DMS153 (cell line): ENCODE measurements at regions not wholly inside any gene's neighbourhood (a gene's known extent, or its start where the extent isn't known, plus 50 kb on each side); places are given as distances from the start of the nearest gene placed in this dataset.

Experiments used
- DNase-seq: peaks from one replicate; lab custom pipeline; 2025; lab: John Stamatoyannopoulos, UW

DNA sequence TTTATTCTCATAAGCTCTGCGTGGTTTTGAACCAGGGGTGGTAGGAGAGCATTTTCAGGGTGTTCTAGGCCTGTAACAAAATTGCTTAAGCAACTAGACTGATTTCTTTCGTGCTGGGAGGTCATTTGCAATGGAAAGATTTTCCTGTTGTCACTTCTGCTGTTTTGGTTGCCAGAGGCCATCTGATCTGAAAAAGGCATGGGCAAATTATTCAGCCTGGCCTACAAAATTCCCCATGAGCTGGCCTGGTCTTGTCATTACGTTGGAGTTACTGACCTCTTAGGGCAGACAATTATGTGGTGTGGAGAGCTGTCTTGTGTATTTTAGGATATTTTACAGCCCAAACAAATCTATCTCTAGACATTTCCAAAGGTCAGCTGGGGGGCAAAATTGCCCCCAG lies 444.4 kb upstream of the DAB1 start:
- no peak for DNase-seq

DNA sequence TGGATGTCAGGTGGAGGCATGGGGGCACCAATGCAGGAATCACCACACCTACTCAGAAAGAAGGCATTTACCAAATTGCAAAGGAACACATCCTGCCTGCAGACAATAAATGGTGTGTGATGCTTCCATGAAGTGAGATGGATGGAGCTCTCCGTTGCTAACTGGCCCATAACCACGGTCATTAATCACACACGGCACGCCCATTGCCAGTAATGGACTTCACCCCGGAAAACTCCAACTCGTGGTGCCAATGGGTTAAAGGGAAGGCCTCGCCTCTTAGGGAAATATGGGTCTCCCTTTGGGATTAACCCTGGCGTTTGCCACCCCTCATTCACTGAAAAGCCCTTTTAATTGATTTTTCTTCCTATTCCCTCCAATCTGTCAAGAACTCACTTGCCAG lies 443.1 kb upstream of the DAB1 start:
- no peak for DNase-seq

DNA sequence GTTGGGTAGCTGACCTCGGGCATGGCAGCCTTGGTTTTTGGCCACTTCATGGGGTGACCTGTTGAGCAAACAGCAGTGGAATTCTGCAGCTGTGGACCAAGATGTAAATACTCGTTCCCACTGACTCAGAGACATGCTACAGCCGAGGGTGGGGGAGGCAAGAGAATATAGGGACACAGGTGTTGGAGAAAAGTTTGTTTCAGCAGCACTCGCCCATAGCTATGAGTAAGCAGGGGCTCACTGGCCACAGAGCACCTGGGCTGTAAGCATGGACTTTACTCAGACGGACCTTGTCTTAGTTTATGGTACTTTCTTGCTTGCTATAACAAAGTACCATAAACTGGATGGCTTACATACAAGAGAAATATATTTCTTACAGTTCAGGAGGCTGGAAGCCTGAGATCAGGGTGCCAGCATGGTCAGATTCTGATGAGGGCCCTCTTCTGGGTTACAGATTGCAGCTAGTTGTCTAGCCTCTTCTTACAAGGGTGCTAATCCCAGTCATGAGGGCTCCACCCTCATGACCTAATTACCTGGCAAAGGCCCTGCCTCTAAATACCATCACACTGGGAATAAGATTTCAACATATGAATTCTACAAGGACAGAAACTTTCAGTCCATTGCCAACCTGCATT lies 437.2 kb upstream of the DAB1 start:
- no peak for DNase-seq

GRCh38 chr1:57860325-57860724 lies 436.5 kb upstream of the DAB1 start:
- DNase-seq = no peak

DNA sequence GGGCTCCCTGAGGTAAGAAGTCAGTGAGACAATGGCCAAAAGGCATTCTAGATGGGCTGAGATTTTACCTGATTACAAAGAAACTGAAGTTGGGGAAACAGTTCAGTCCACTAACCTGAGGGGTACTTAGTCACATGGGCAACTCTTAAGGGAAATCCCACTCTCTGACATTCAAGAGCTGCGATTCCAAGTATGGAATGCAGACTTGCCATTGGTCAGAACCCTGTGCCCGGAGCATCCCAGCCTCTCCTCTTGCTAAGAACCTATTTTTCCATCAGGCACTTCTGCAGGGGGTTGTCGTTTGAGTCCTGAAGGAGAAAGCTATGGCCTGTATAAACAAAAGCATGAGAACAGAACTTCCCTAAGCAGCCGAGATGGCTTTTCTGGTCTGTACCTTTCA lies 434.9 kb upstream of the DAB1 start:
- DNase-seq = no peak

DNA sequence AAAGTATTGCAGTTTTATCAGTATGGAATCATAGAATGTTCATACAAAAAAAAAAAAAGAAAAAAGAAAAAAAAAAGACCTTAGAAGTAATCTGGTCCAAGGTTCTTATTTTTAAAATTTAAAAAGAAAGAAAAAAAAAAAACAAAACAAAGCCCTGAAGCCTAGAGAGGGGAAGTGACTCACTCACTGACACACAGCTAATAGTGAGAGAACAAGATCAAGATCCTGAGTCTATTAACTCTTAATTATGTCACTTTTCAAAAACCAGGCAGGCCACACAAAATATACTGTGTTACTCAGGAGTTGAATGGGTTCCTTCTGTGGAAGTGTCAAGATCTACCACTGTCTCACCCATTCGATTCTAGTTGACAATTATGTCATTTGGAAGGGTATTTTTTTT lies 433.9 kb upstream of the DAB1 start:
- no peak for DNase-seq

DNA sequence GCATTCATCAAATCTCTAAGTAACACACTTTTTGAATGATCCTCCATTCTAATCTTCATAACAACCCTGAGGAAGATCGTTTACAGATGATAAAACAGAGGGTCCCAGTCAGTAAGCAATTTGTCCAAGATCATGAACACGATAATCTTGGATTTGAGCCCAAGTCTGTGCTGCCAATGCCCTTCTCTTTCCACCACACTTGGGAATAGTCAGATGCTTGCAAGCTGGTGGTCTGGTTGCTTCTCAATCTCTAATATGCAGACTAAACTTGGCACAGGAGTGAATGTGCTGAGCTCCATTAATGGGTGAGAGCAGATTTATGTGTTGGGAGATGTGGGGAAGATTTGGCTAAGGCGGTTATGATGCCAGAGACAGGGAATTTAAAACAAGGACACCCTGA lies 430.6 kb upstream of the DAB1 start:
- DNase-seq = no peak

DNA sequence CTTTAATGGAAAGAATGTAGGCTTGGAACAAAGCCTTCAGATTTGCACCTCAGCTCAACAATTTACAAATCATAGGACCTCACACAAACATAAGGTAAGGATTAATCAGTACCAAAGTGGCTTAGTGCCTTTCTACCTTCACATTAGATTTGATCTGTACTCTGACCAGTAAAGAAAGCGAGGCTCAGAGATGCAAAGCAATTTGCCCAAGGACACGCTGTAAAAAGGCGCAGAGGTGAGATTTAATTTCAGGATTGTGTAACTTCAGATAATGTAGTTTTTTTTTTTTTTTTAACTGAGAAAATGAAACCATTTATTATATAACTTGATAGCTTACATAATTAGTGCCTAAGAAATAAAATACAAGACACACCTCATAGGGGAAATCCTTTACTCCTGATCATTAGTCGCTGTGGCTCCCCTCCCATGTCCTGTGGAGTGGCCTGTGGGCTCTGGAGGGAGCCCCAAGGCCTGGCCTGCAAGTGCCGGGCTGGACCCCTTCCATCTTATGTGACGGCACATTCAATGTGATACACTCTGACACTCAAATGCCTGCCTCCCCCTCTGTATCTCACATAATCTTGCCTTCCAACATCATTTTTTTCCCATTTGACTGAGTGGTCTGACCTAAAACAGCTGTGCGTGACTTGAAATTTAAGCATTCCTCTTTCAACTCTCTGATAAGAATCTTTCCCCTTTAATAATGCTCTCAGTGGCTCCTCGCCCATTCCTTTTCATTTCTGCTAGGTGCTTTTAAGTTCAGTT lies 426.5 kb upstream of the DAB1 start:
- DNase-seq = no peak

- no peak for DNase-seq
Observed at GRCh38 chr1:57848406-57848805, 424.5 kb upstream of the DAB1 start.

DNA sequence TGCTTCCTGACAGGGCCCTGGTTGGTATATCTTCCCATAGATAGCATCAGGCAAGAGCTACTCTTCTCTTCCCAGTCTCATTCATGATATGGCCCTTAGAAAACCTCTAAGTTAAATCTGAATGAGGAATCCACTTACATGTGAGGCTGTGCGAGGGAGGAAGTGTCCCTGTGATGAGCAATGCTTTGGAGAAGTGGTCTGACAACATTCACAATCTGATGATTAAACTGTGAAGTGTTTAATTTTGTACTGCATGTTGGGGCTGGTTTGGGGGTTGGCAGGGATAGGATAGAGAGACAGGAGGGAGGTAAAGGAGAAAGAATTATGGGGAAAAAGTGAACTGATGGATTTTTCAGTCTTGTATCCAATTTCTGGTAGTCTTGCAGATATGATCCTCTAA lies 421.2 kb upstream of the DAB1 start:
- DNase-seq = no peak

GRCh38 chr1:57844382-57844980 lies 420.6 kb upstream of the DAB1 start:
- DNase-seq = no peak

DNA sequence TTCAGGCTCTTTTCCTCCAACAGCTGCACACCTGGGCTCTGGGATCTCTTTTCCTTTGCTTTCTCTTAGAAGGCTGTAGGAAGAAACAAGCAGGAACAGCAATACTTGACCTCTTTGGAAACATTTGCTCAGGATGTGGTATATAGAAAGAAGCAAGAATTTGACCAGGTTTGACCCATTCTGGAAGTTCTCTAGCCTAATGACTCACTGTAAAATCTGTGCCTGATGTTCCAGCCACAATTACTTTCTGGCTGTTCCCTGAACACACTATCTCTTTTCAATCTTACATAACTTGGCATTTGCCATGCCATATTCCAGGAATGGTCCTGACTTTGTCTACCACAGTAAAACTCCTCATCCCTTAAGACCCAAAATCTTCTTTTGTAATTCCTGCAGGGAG lies 419.9 kb upstream of the DAB1 start:
- DNase-seq = no peak

DNA sequence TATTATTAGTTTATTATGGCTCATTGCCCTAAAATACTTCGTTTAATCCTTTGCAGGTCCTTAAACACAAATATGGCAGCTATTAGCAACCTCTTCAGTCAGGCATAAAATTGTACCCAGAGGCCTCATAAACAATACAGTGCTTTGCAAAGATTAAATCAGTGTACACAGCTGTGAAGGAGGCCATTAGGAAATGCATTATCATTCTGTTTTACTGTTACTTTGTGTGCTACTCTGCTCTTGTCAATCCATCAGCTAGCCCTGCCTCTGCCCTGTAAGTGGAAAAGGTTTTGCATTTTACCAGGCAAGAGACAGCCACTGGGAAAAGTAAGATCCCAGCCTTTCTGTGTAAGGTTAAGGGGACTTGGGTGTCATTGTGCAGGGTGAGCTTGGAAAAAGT lies 415.7 kb upstream of the DAB1 start:
- peak; percentile 67 for DNase-seq

DNA sequence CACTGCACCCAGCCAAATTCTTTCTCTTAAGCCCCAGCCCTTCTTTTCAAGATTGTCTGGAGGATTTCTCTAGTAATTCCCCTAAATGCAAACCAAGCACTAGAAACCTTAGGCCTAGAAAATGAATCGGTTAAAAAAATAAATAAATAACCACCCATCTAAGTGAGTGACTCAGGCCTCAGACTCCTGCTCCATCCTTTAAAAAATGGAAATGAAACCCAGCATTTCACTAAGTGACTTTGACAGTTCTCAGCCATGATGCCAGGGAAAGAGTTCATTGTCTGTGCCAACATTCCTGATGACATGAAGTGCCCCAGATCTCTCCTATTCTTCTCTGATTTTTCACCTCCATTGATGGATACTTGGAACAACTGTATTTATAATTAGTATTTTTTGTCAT lies 415.2 kb upstream of the DAB1 start:
- no peak for DNase-seq

- peak; percentile 22 for DNase-seq
Observed at GRCh38 chr1:57835620-57836019, 411.8 kb upstream of the DAB1 start.

DNA sequence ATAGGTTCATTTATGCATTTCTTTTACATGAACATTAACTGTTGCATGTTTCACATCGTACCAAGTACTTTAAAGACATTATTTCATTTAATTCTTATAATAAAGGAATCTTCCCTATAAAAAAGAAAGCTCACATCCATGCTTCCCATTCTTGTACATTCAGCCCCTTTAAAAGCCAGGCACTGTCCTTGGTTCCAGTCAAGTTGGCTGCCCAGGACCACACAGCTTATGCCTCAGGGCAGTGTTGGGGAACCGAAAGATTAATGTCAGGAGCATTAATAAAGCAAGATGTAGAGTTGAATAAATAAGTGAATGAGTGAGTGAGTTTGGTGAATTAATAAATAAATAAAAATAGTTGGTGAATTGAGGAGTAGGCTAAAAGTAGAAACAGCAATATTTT lies 409.4 kb upstream of the DAB1 start:
- no peak for DNase-seq

DNA sequence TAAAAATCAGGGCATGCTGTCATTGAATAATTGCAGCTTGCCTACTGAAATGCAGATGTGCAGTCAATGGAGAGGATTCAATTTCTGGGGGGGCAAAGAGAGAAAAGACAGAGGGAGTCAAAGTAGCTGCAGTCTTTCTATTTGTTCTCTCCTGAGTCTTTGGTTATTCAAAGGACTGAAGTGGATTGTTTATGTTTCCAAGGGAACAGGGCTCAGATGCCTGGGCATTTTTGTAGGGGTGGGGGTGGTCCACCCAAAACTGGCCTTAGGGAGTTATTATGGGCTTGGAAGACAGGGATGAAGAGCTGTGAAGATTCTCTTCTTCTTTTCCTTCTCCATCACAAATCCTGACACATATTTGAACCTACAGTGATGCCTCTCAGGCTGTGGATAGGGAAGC lies 408.8 kb upstream of the DAB1 start:
- DNase-seq = peak; percentile 27

- peak; percentile 31 for DNase-seq
Observed at GRCh38 chr1:57831624-57832023, 407.8 kb upstream of the DAB1 start.

GRCh38 chr1:57826535-57826934 lies 402.7 kb upstream of the DAB1 start:
- DNase-seq = peak; percentile 23

- DNase-seq = peak; percentile 11
Observed at GRCh38 chr1:57824535-57824934, 400.7 kb upstream of the DAB1 start.

- no peak for DNase-seq
Observed at GRCh38 chr1:57820356-57821095, 396.7 kb upstream of the DAB1 start.

- DNase-seq = no peak
Observed at GRCh38 chr1:57819893-57820292, 396.0 kb upstream of the DAB1 start.

- DNase-seq = no peak
Observed at GRCh38 chr1:57803586-57803985, 379.7 kb upstream of the DAB1 start.
